ENCODE measurements at regions not wholly inside any gene's neighbourhood (a gene's known extent, or its start where the extent isn't known, plus 50 kb on each side); places are given as distances from the start of the nearest gene placed in this dataset.

DNA sequence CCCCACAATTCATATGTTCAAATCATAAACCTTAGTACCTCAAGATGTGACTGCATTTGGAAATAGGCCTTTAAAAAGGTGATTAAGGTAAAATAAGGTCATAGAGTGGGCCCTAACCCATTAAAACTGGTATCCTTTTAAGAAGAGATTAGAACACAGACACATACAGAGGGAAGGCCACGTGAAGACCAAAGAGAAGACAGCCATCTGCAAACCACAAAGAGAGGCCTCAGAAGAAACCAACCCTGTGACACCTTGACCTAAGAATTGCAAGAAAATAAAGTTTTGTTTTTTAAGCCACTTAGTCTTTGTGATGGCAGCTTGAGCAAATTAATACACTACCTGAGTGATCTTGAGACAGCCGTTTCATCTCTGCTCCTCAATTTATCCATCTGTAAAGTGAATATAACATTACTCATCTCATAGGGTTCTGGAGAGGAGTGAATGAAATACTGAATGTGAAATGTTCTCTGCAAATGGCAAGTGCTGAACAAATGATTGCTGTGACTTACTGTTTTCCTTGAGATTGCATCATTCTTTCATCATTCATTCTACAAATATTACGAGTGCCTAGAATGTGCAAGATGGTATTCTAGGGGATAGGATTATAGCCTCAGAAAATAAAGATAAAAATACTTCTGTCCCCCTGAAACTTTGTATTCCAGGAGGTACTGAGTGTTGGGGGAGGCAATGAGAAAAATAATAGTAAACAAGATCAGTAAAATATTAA lies 222.0 kb upstream of the CDH13 start (continued):
- TF ChIP-seq CHD7 (IDR thresholded peaks at IDR 0.05; ENCODE audit: insufficient replicate concordance, low read length) (no peak), ZNF274 (IDR thresholded peaks at IDR 0.05; ENCODE audit: borderline replicate concordance, extremely low read depth, low read length) (no peak), CBX5 (IDR thresholded peaks at IDR 0.05; ENCODE audit: low read depth, low read length) (no peak), MAX (IDR thresholded peaks at IDR 0.05) (no peak), SP4 (IDR thresholded peaks at IDR 0.05; ENCODE audit: low read length) (no peak), CHD2 (IDR thresholded peaks at IDR 0.05; ENCODE audit: low read length) (no peak), BRCA1 (IDR thresholded peaks at IDR 0.05; ENCODE audit: low read depth, low read length) (no peak), SIRT6 (IDR thresholded peaks at IDR 0.05; ENCODE audit: low read length) (no peak), EP300 (IDR thresholded peaks at IDR 0.05; ENCODE audit: borderline replicate concordance in 1 of 2, low read depth in 2 of 2, low read length in 2 of 2) (no peak), TEAD4 (IDR thresholded peaks at IDR 0.05; ENCODE audit: low read depth, low read length) (no peak), KDM1A (IDR thresholded peaks at IDR 0.05; ENCODE audit: borderline replicate concordance, low read length) (no peak)

Measured in H1 (cell line).